ENCODE measurements at regions not wholly inside any gene's neighbourhood (a gene's known extent, or its start where the extent isn't known, plus 50 kb on each side); places are given as distances from the start of the nearest gene placed in this dataset.

DNA sequence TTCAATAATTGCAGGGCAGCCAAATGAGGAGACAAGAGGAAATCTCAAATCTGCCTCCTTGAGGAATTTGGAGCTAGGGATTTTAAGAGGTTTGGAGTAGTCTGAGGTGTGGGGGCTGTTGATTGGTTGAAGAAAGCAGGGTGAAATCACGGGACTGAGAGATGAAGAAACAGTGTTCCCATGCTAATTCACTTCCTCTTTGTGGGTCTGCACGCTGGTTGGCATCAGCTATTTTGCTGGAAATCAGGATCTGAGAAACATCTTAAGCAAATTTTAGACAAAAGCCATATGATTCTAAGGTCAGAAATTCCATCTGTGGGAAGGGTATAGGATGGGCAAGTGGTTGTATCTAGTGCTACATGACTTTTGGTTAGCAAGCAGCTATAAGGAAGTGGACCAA lies 107.1 kb upstream of the PAXBP1 start:
- H2AFZ ChIP-seq (ENCODE audit: low read length): no peak overlapping the region
- H3K27ac ChIP-seq (ENCODE audit: low read depth, low read length, poor library complexity, severe bottlenecking): no peak overlapping the region
- TF ChIP-seq EZH2 (IDR thresholded peaks at IDR 0.05; ENCODE audit: borderline replicate concordance, low read length): no peak
- TF ChIP-seq, protein P1, sequence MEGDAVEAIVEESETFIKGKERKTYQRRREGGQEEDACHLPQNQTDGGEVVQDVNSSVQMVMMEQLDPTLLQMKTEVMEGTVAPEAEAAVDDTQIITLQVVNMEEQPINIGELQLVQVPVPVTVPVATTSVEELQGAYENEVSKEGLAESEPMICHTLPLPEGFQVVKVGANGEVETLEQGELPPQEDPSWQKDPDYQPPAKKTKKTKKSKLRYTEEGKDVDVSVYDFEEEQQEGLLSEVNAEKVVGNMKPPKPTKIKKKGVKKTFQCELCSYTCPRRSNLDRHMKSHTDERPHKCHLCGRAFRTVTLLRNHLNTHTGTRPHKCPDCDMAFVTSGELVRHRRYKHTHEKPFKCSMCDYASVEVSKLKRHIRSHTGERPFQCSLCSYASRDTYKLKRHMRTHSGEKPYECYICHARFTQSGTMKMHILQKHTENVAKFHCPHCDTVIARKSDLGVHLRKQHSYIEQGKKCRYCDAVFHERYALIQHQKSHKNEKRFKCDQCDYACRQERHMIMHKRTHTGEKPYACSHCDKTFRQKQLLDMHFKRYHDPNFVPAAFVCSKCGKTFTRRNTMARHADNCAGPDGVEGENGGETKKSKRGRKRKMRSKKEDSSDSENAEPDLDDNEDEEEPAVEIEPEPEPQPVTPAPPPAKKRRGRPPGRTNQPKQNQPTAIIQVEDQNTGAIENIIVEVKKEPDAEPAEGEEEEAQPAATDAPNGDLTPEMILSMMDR (IDR thresholded peaks at IDR 0.05; ENCODE audit: low read length): no peak
- H3F3A ChIP-seq (ENCODE audit: insufficient read depth, low read length): no peaks in the 10 kb centered on the region
- no peaks in the 10 kb centered on the region for H3K4me1 ChIP-seq (ENCODE audit: insufficient read depth, low read length, severe bottlenecking)
- no peaks in the 10 kb centered on the region for H3K9me2 ChIP-seq (ENCODE audit: low read depth, low read length)
- H3K9me3 ChIP-seq (ENCODE audit: low read length): no peaks in the 10 kb centered on the region
- H3K4me2 ChIP-seq (ENCODE audit: low read length): no peak overlapping the region
- H4K20me1 ChIP-seq (ENCODE audit: insufficient read depth, low read length): no peaks in the 10 kb centered on the region
- no peaks in the 10 kb centered on the region for H3K36me3 ChIP-seq (ENCODE audit: insufficient read depth, low read length)
- no peak overlapping the region for H3K4me3 ChIP-seq (ENCODE audit: low read depth, low read length, poor library complexity, severe bottlenecking)
- no peak overlapping the region for H3K9ac ChIP-seq (ENCODE audit: low read length)
- H3K79me2 ChIP-seq (ENCODE audit: insufficient read depth, low read length): no peaks in the 10 kb centered on the region
- peaks cover 6% of the 10 kb centered on the region; the same call in 1 of the 2 replicates for H3K27me3 ChIP-seq (ENCODE audit: insufficient read depth, low read length)

DNA sequence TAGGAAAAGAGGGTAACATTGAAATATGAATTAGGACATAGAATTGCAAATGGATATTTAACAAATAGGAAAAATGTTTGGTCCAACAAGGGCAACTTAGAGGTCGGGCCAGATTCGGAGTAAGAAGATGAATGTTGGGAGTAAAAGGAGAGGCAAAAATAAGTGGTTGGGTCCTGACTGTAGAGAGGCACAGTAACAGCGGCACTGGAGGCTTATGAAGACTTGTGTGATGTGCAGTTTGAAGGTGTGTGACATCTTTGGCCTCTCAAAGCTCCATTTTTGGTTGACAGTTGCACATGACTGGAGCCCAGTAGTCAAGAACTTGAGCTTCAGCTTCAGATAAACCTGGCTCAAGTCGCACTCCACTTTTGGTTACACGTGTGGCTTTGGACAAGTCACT lies 109.9 kb upstream of the PAXBP1 start:
- no peak overlapping the region for H3K27ac ChIP-seq (ENCODE audit: low read depth, low read length, poor library complexity, severe bottlenecking)

DNA sequence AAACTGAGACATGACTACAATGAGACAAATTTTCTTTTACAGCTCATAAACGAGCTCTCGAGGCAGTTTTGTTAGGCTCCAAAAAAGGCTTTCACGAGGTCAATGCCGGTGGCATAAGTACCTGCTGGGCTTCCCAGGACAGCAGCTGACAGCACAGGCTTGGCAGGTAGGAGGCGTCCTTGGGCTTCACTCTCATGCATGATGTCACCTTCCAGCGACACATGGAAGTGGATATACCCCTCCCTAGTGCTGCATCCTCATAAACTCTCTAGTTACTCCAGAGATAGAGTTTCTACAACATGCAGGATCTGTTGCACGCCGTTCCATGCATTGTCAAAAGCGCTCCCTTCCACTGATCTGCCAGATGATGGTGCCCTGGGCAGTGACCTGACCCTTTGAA lies 112.5 kb upstream of the PAXBP1 start:
- Histone ChIP-seq H3K9me3 (ENCODE audit: low read length) (no peaks in the 10 kb centered on the region), H3K36me3 (ENCODE audit: insufficient read depth, low read length) (no peaks in the 10 kb centered on the region), H3K27ac (ENCODE audit: low read depth, low read length, poor library complexity, severe bottlenecking) (no peak overlapping the region), H2AFZ (ENCODE audit: low read length) (no peak overlapping the region), H3K9me2 (ENCODE audit: low read depth, low read length) (no peaks in the 10 kb centered on the region), H3K4me2 (ENCODE audit: low read length) (no peak overlapping the region), H3K4me1 (ENCODE audit: insufficient read depth, low read length, severe bottlenecking) (no peaks in the 10 kb centered on the region), H3K9ac (ENCODE audit: low read length) (no peak overlapping the region), H3K27me3 (ENCODE audit: insufficient read depth, low read length) (peaks cover 6% of the 10 kb centered on the region; the same call in 1 of the 2 replicates), H3K4me3 (ENCODE audit: low read depth, low read length, poor library complexity, severe bottlenecking) (no peak overlapping the region), H4K20me1 (ENCODE audit: insufficient read depth, low read length) (no peaks in the 10 kb centered on the region), H3K79me2 (ENCODE audit: insufficient read depth, low read length) (no peaks in the 10 kb centered on the region), H3F3A (ENCODE audit: insufficient read depth, low read length) (no peaks in the 10 kb centered on the region)
- TF ChIP-seq EZH2 (IDR thresholded peaks at IDR 0.05; ENCODE audit: borderline replicate concordance, low read length): no peak
- TF ChIP-seq, protein P1 (IDR thresholded peaks at IDR 0.05; ENCODE audit: low read length): no peak

More for the DNA sequence above, 109.9 kb upstream of the PAXBP1 start:
- Histone ChIP-seq H3K9ac (ENCODE audit: low read length) (no peak overlapping the region), H4K20me1 (ENCODE audit: insufficient read depth, low read length) (no peaks in the 10 kb centered on the region), H3K4me1 (ENCODE audit: insufficient read depth, low read length, severe bottlenecking) (no peaks in the 10 kb centered on the region), H3K27me3 (ENCODE audit: insufficient read depth, low read length) (peaks cover 6% of the 10 kb centered on the region; the same call in 1 of the 2 replicates), H3F3A (ENCODE audit: insufficient read depth, low read length) (no peaks in the 10 kb centered on the region), H3K36me3 (ENCODE audit: insufficient read depth, low read length) (no peaks in the 10 kb centered on the region), H3K4me3 (ENCODE audit: low read depth, low read length, poor library complexity, severe bottlenecking) (no peak overlapping the region), H3K4me2 (ENCODE audit: low read length) (no peak overlapping the region), H3K9me2 (ENCODE audit: low read depth, low read length) (no peaks in the 10 kb centered on the region), H3K9me3 (ENCODE audit: low read length) (no peaks in the 10 kb centered on the region), H3K79me2 (ENCODE audit: insufficient read depth, low read length) (no peaks in the 10 kb centered on the region), H2AFZ (ENCODE audit: low read length) (no peak overlapping the region)
- no peak for TF ChIP-seq EZH2 (IDR thresholded peaks at IDR 0.05; ENCODE audit: borderline replicate concordance, low read length)
- TF ChIP-seq, protein P1 (IDR thresholded peaks at IDR 0.05; ENCODE audit: low read length): no peak

Measured in OCI-LY1 (cell line).